Neuron (in vitro differentiated cells): ENCODE measurements at regions not wholly inside any gene's neighbourhood (a gene's known extent, or its start where the extent isn't known, plus 50 kb on each side); places are given as distances from the start of the nearest gene placed in this dataset.

Experiments
- H2AFZ ChIP-seq: one replicate; pipeline ENCODE4 v1.6.1; 2013; ENCODE audit warnings: low read depth, mild to moderate bottlenecking, inconsistent platforms, low read length, moderate library complexity
- H3K27me3 ChIP-seq: one replicate; pipeline ENCODE4 v1.6.1; 2013; ENCODE audit warnings: low read length; ENCODE audit not compliant: insufficient read depth
- H3K36me3 ChIP-seq: one replicate; pipeline ENCODE4 v1.6.1; 2013; ENCODE audit warnings: low read length; ENCODE audit not compliant: insufficient read depth
- H3K4me1 ChIP-seq: one replicate; pipeline ENCODE4 v1.6.1; 2013; ENCODE audit warnings: low read length; ENCODE audit not compliant: insufficient read depth
- H3K4me3 ChIP-seq: 2 replicates; pipeline ENCODE4 v1.5.1; 2013; ENCODE audit warnings: mild to moderate bottlenecking, low read length, moderate library complexity
- H3K9me3 ChIP-seq: one replicate; pipeline ENCODE4 v1.6.1; 2013; ENCODE audit warnings: low read length

- Histone ChIP-seq H3K9me3 (peaks cover 2% of the 10 kb centered on the region), H3K4me3 (no peak overlapping the region), H3K4me1 (no peaks in the 10 kb centered on the region), H3K36me3 (no peaks in the 10 kb centered on the region), H3K27me3 (peaks cover 3% of the 10 kb centered on the region), H2AFZ (no peak overlapping the region)
Measured at GRCh38 chr2:10989782-10990181, 78.0 kb downstream of the KCNF1 start.

- no peaks in the 10 kb centered on the region for H3K4me1 ChIP-seq
- H2AFZ ChIP-seq: no peak overlapping the region
- H3K4me3 ChIP-seq: no peak overlapping the region
- H3K27me3 ChIP-seq: peaks cover 3% of the 10 kb centered on the region
- no peaks in the 10 kb centered on the region for H3K36me3 ChIP-seq
- peaks cover 2% of the 10 kb centered on the region for H3K9me3 ChIP-seq
Measured at GRCh38 chr2:10990561-10991111, 78.9 kb downstream of the KCNF1 start.

DNA sequence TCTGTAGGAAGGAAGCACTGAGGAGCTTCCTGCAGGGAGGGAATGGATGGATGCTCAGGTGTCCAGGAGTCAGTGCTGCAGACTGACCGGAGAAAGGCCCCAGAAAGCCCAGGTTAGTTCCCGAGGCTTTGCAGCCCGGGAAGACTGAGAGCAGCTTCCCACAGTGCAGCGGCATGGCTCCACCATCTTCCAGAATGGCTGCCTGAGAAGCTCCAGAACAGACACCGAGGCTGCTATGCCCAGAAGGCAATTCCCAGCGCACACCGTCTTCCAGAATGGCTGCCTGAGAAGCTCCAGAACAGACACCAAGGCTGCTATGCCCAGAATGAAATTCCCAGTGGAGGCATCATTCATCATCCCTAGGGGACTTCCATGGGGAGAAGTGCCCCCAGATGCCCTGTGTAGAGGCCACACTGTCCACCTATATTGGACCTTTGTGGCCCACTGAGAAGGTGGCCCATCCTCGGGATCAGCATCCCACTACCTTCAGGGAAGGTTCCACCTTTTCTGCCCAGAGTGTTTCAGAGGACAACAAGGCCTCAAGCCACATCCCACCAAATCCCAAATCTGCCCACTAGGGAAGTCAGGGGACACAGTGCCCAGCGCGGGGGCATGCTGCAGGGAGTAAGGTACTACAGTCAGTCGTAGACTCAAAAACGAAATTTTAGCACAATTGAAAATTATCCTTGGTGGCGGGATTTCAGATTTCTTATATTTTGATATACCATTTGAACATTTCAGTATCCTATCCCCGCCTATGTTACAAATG lies 80.5 kb downstream of the KCNF1 start:
- Histone ChIP-seq H2AFZ (no peak overlapping the region), H3K9me3 (no peaks in the 10 kb centered on the region), H3K27me3 (peaks cover 3% of the 10 kb centered on the region), H3K4me3 (no peak overlapping the region), H3K36me3 (no peaks in the 10 kb centered on the region), H3K4me1 (no peaks in the 10 kb centered on the region)

GRCh38 chr2:10993001-10993481 lies 81.3 kb downstream of the KCNF1 start:
- no peaks in the 10 kb centered on the region for H3K4me1 ChIP-seq
- H3K36me3 ChIP-seq: no peaks in the 10 kb centered on the region
- no peak overlapping the region for H3K4me3 ChIP-seq
- no peak overlapping the region for H2AFZ ChIP-seq
- peaks cover 3% of the 10 kb centered on the region for H3K27me3 ChIP-seq
- H3K9me3 ChIP-seq: no peaks in the 10 kb centered on the region

DNA sequence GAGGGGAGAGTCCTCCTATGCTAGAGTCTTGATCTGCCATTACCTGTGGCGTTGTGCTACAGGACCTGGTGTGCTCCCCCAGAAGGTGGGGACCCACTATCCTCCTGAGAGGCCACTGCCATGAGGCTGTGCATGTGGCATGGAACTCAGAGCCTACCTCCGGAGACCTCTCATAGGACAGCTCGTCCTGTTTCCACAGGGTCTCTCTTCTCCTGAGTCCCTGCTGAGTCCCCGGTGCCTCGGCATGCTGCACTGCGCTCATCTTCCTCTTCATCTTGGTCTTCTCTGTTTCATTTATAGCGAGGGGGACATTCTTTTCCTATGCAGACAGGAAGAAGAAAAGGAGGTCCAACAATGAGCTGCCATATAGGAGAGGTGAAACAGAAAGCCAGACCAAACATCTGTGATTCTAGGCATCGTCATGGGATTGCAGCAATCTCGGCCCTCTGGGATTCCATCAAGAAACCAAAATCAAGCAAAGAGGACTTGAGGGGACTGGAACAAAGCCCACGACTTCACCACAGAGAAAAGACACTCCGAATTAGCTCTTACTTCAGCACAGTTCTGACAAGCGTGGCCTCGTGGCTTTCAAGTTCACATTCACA lies 83.7 kb downstream of the KCNF1 start:
- H3K4me3 ChIP-seq: no peak overlapping the region
- H3K27me3 ChIP-seq: no peaks in the 10 kb centered on the region
- no peaks in the 10 kb centered on the region for H3K9me3 ChIP-seq
- H3K4me1 ChIP-seq: no peaks in the 10 kb centered on the region
- no peaks in the 10 kb centered on the region for H3K36me3 ChIP-seq
- no peak overlapping the region for H2AFZ ChIP-seq

DNA sequence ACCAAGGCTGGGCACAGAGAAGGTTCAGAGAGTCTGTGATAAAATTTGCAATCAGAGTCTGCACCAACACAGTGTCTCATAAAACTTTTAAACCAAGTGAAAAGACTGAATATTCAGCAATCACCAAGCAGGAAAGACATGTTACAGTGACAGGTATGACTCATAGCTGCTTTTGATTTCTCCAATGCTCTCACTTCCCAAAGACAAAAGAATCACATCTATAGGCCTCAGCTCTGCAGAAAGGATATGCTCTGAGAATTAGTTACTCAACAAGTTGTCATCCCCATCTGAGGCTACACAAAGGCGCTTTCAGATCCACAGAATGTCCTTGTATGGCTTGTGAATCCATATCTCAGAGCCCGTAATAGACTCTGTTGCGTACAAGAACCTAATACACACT lies 92.5 kb downstream of the KCNF1 start:
- Histone ChIP-seq H3K36me3 (no peaks in the 10 kb centered on the region), H3K9me3 (no peaks in the 10 kb centered on the region), H2AFZ (no peak overlapping the region), H3K27me3 (no peaks in the 10 kb centered on the region), H3K4me3 (no peak overlapping the region), H3K4me1 (peaks cover 13% of the 10 kb centered on the region)

DNA sequence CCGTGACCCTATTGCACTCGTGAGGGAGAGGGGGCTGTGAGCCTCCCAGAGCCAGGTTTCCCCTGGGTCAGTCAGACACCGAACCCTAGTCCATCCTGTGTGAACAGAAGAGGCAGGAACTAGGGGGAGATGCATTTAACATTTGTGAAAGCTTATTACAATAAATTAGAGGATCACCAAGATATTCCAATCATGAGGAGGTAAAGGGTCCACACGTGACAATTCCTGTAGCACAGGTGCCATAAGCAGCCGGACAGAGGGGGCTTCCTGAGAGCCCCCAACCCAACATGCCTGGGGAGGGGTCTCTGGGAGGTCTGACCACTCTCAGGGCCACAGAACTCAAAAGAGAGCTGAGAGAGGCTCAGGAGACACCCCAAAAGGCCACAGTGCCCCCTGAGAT lies 93.3 kb downstream of the KCNF1 start:
- H3K4me1 ChIP-seq: peaks cover 13% of the 10 kb centered on the region
- H2AFZ ChIP-seq: no peak overlapping the region
- H3K4me3 ChIP-seq: no peak overlapping the region
- H3K27me3 ChIP-seq: no peaks in the 10 kb centered on the region
- H3K36me3 ChIP-seq: no peaks in the 10 kb centered on the region
- H3K9me3 ChIP-seq: no peaks in the 10 kb centered on the region

DNA sequence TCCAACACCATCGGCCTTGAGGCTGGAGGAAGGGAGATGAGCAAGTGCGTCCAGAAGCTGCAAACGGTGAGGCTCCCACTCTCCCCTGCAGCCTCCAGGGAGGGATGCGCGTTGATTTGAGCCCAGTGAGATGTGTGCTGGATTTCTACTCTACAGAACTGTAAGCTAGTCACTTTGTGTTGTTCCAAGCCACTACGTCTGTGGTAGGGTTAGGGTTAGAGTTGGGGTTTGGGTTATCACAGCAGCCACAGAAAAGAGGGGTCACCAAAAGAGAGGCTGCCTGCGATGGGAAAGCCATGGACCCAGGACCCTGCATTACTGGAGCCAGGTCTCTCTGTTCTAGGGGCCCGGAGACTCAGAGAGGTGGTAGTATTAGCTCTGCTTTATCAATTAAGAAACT lies 94.5 kb downstream of the KCNF1 start:
- no peaks in the 10 kb centered on the region for H3K9me3 ChIP-seq
- peaks cover 13% of the 10 kb centered on the region for H3K4me1 ChIP-seq
- no peaks in the 10 kb centered on the region for H3K27me3 ChIP-seq
- H2AFZ ChIP-seq: no peak overlapping the region
- H3K4me3 ChIP-seq: no peak overlapping the region
- no peaks in the 10 kb centered on the region for H3K36me3 ChIP-seq

DNA sequence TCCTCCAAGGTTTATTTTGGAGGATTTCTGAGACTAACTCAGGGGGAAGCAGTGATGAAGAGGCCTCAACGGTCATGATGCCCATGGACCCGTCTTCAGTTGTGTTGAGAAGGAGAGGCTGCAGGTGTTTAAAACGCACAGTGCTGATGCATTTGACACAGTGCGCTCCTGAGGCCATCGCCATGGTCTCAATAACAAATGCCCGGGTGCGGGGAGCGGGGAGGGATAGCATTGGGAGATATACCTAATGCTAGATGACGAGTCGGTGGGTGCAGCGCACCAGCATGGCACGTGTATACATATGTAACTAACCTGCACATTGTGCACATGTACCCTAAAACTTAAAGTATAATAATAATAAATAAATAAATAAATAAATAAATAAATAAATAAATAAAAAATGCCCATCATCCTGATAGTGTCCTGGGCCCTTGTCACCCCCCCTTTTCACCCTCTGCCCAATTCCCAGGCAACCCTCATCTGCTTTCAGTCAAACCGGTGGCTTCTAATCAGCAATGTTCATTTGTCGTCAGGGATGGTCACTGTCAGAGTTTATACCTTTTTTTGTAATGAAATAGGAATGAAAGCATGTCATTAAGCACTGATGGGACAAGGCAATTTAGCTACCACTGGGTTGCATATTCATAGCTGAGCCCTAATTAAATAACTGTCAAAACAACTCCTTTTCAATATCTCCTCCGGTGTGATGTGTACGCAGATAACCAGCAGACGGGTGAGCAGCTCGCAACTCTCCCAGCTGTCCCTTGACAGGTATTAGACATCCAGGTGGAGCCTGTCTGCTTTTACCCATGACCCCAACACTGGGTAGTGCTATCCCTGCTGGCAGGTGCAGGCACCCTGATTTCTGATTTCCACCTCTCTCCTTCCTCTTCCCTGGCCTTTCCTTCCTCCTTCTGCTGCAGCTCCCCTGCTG lies 95.9 kb downstream of the KCNF1 start:
- no peak overlapping the region for H3K4me3 ChIP-seq
- no peaks in the 10 kb centered on the region for H3K27me3 ChIP-seq
- no peak overlapping the region for H2AFZ ChIP-seq
- H3K4me1 ChIP-seq: peaks cover 13% of the 10 kb centered on the region
- H3K36me3 ChIP-seq: no peaks in the 10 kb centered on the region
- peaks cover 2% of the 10 kb centered on the region for H3K9me3 ChIP-seq

GRCh38 chr2:11008773-11009172 lies 97.0 kb downstream of the KCNF1 start:
- Histone ChIP-seq H3K9me3 (peaks cover 2% of the 10 kb centered on the region), H3K27me3 (no peaks in the 10 kb centered on the region), H3K36me3 (no peaks in the 10 kb centered on the region), H2AFZ (no peak overlapping the region), H3K4me1 (peaks cover 13% of the 10 kb centered on the region), H3K4me3 (no peak overlapping the region)

- no peak overlapping the region for H2AFZ ChIP-seq
- H3K4me3 ChIP-seq: no peak overlapping the region
- H3K9me3 ChIP-seq: peaks cover 2% of the 10 kb centered on the region
- peaks cover 10% of the 10 kb centered on the region for H3K4me1 ChIP-seq
- no peaks in the 10 kb centered on the region for H3K36me3 ChIP-seq
- H3K27me3 ChIP-seq: no peaks in the 10 kb centered on the region
Measured at GRCh38 chr2:11009176-11009575, 97.4 kb downstream of the KCNF1 start.

DNA sequence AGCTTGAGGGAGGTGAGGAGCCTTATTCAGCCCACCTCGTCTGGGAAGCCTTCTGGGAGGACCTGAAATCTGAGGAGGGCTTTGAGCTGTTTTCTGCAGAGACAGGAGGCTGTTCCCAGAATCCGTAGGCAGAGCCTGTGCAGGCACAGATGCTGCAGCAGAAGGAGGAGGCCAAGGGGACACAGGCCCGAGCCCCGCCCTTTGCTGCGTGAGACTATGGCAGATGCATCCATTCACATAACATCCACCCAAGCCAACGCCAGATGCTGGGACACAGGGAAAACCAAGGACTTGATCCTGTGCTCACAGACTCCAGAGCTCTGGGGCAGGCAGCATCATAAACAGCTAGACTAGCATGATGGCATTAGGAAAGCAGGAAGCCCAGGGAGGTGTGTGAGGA lies 98.2 kb downstream of the KCNF1 start:
- peaks cover 2% of the 10 kb centered on the region for H3K9me3 ChIP-seq
- no peaks in the 10 kb centered on the region for H3K36me3 ChIP-seq
- peaks cover 4% of the 10 kb centered on the region for H3K4me1 ChIP-seq
- H3K4me3 ChIP-seq: no peak overlapping the region
- H2AFZ ChIP-seq: no peak overlapping the region
- no peaks in the 10 kb centered on the region for H3K27me3 ChIP-seq

DNA sequence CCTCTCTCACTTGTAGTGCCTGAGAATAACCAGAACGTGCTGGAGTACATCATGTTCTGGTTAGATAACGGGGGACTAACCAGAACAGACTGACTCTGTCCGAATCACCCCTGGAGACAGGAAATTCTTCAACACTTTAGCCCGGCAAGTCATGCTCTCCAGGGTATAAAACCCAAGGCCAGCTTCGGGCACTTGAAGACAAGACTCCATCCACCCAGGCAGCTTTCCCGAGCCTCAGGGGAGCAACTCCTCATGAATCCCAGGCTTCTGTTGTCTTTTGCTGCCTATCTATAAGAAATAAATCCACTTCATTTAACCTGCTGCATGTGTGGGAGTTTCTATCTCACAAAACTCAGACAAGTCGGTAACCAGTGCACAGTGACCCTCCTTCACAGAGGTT lies 99.6 kb downstream of the KCNF1 start:
- H3K4me3 ChIP-seq: no peak overlapping the region
- no peaks in the 10 kb centered on the region for H3K36me3 ChIP-seq
- peaks cover 5% of the 10 kb centered on the region for H3K27me3 ChIP-seq
- H2AFZ ChIP-seq: no peak overlapping the region
- H3K4me1 ChIP-seq: peaks cover 4% of the 10 kb centered on the region
- peaks cover 2% of the 10 kb centered on the region for H3K9me3 ChIP-seq
